ENCODE measurements at regions not wholly inside any gene's neighbourhood (a gene's known extent, or its start where the extent isn't known, plus 50 kb on each side); places are given as distances from the start of the nearest gene placed in this dataset.

- TF ChIP-seq CTCF (conservative IDR thresholded peaks at IDR 0.05; ENCODE audit: low read depth, low read length), result no peak
- DNase-seq (ENCODE audit: low read depth), result no peak
- H3K4me3 ChIP-seq (ENCODE audit: low read length), result no peak overlapping the region
Measured at GRCh38 chr7:79790656-79791262, 337.3 kb upstream of the MAGI2 start.

- no peak overlapping the region for H3K4me3 ChIP-seq (ENCODE audit: low read length)
- DNase-seq (ENCODE audit: low read depth), result peak; percentile 88
- no peak for TF ChIP-seq CTCF (conservative IDR thresholded peaks at IDR 0.05; ENCODE audit: low read depth, low read length)
Measured at GRCh38 chr7:79789584-79790345, 336.3 kb upstream of the MAGI2 start.

GRCh38 chr7:79787623-79788022, 334.2 kb upstream of the MAGI2 start:
- TF ChIP-seq CTCF (conservative IDR thresholded peaks at IDR 0.05; ENCODE audit: low read depth, low read length), result no peak
- no peak for DNase-seq (ENCODE audit: low read depth)
- no peak overlapping the region for H3K4me3 ChIP-seq (ENCODE audit: low read length)

GRCh38 chr7:79787096-79787495, 333.6 kb upstream of the MAGI2 start:
- DNase-seq (ENCODE audit: low read depth), result no peak
- H3K4me3 ChIP-seq (ENCODE audit: low read length), result no peak overlapping the region
- no peak for TF ChIP-seq CTCF (conservative IDR thresholded peaks at IDR 0.05; ENCODE audit: low read depth, low read length)

- H3K4me3 ChIP-seq (ENCODE audit: low read length), result no peak overlapping the region
- TF ChIP-seq CTCF (conservative IDR thresholded peaks at IDR 0.05; ENCODE audit: low read depth, low read length), result no peak
- DNase-seq (ENCODE audit: low read depth), result no peak
Measured at GRCh38 chr7:79786187-79786586, 332.7 kb upstream of the MAGI2 start.

GRCh38 chr7:79785556-79785955, 332.1 kb upstream of the MAGI2 start:
- DNase-seq (ENCODE audit: low read depth), result no peak
- H3K4me3 ChIP-seq (ENCODE audit: low read length), result no peak overlapping the region
- TF ChIP-seq CTCF (conservative IDR thresholded peaks at IDR 0.05; ENCODE audit: low read depth, low read length), result no peak

GRCh38 chr7:79782906-79783305, 329.4 kb upstream of the MAGI2 start:
- H3K4me3 ChIP-seq (ENCODE audit: low read length), result no peak overlapping the region
- TF ChIP-seq CTCF (conservative IDR thresholded peaks at IDR 0.05; ENCODE audit: low read depth, low read length), result no peak
- no peak for DNase-seq (ENCODE audit: low read depth)
